Ovary (tissue), 7 donors: ENCODE measurements at regions not wholly inside any gene's neighbourhood (a gene's known extent, or its start where the extent isn't known, plus 50 kb on each side); places are given as distances from the start of the nearest gene placed in this dataset. TPM values are rescaled to one million over a fixed set of nuclear protein-coding genes. Genes with fewer than 3 reads are reported as not detected.

ENCODE experiments used
- DNase-seq, 5 donors: peaks; one replicate each; pipeline ENCODE4 v3.0.0-alpha.2; 2019 to 2020
- H3K27ac ChIP-seq, 2 donors: fragments of 200-600 bp; one replicate each; pipeline versions ENCODE4 v1.5.1 to v1.8.0; 2019 to 2022
- H3K27me3 ChIP-seq: fragments of 200-600 bp; one replicate; pipeline ENCODE4 v1.8.0; 2022
- H3K36me3 ChIP-seq: fragments of 200-600 bp; sonication (generic); one replicate; pipeline ENCODE4 v1.5.1; 2019
- H3K4me1 ChIP-seq: one replicate; pipeline ENCODE4 v1.8.1; 2013; ENCODE audit warnings: mild to moderate bottlenecking, moderate library complexity; ENCODE audit not compliant: insufficient read depth
- H3K4me3 ChIP-seq: fragments of 200-600 bp; sonication (generic); one replicate; pipeline ENCODE4 v1.5.1; 2017
- H3K9me3 ChIP-seq, 2 donors: fragments of 200-600 bp in 1 of 2; sonication (generic) in 1 of 2; one replicate each; pipeline versions ENCODE4 v1.5.1 to v1.8.1; 2013 to 2019; ENCODE audit warnings: mild to moderate bottlenecking in 1 of 2, moderate library complexity in 1 of 2
- EP300 ChIP-seq: sonication (generic); formaldehyde crosslinking; IDR thresholded peaks from one replicate; pipeline ENCODE4 v1.6.1; 2017; ENCODE audit warnings: antibody characterized with exemption
- POLR2A ChIP-seq: fragments of 450-650 bp; IDR thresholded peaks from one replicate; pipeline ENCODE4 v1.6.1; 2017; ENCODE audit warnings: antibody characterized with exemption, mild to moderate bottlenecking, moderate library complexity
- WGBS, 3 donors: extraction: QIAGEN DNeasy Blood & Tissue Kit in 1 of 3; methylation state at CpG; one replicate each; pipeline versions ENCODE4 v1.1.5 to v1.1.7; 2013 to 2017; 5-methylcytosine and 5-hydroxymethylcytosine counted together
- intact Hi-C, 4 donors: fragments of 100-400 bp; cut with DNase I; formaldehyde crosslinking; loops; one replicate each; pipeline versions ENCODE4 v1.11.0 to v1.15.1; 2022 to 2023
- small RNA-seq: library from RNA; depleted of rRNA; stranded (forward); fragments of <200 nt; gene quantifications from one replicate; pipeline ENCODE3, GENCODE V24; 2016
- TF ChIP-seq, protein P1 (sequence below), 3 donors: fragments of 450-650 bp in 2 of 3; fragments of 200-600 bp in 1 of 3; IDR thresholded peaks; one replicate each; pipeline versions ENCODE4 v1.5.1 to v1.8.0; 2016 to 2022; ENCODE audit warnings: antibody characterized with exemption in 3 of 3, mild to moderate bottlenecking in 1 of 3
- donor health status: DM: no; HTN: no; CAD: no; lungs with moderate emphysema.
- donor health status: DM: no; HTN: no; CAD: no.
- donor health status: Bipolar disorder and iron deficiency.
- donor health status: DM: no; HTN: no; CAD: no.
- donor health status: DM: yes; HTN: yes; CAD: no.

- H3K4me1 ChIP-seq, result no peaks in the 10 kb centered on the region
- intact Hi-C loops, result no loop called here
- no peaks in the 10 kb centered on the region for H3K9me3 ChIP-seq
- DNase-seq, result no peak
- no peak overlapping the region for H3K4me3 ChIP-seq
- no peak for TF ChIP-seq EP300
- WGBS, 3 donors, result 43 to 91% (median 83%) methylated on average over 1 of the region's 1 CpG
- H3K27me3 ChIP-seq, result no peaks in the 10 kb centered on the region
- H3K36me3 ChIP-seq, result no peaks in the 10 kb centered on the region
- no peak overlapping the region for H3K27ac ChIP-seq
These were observed 58.9 kb upstream of the ZSWIM2 start for GRCh38 chr2:186907897-186908296.

- Histone ChIP-seq H3K4me3 (no peak overlapping the region), H3K4me1 (no peaks in the 10 kb centered on the region), H3K36me3 (no peaks in the 10 kb centered on the region), H3K27me3 (no peaks in the 10 kb centered on the region), H3K9me3 (no peaks in the 10 kb centered on the region), H3K27ac (no peak overlapping the region)
- no peak for DNase-seq
- intact Hi-C loops, result no loop called here
- WGBS, 3 donors, result 38 to 54% (median 49%) methylated on average over 2 of the region's 2 CpGs
- TF ChIP-seq, protein P1, sequence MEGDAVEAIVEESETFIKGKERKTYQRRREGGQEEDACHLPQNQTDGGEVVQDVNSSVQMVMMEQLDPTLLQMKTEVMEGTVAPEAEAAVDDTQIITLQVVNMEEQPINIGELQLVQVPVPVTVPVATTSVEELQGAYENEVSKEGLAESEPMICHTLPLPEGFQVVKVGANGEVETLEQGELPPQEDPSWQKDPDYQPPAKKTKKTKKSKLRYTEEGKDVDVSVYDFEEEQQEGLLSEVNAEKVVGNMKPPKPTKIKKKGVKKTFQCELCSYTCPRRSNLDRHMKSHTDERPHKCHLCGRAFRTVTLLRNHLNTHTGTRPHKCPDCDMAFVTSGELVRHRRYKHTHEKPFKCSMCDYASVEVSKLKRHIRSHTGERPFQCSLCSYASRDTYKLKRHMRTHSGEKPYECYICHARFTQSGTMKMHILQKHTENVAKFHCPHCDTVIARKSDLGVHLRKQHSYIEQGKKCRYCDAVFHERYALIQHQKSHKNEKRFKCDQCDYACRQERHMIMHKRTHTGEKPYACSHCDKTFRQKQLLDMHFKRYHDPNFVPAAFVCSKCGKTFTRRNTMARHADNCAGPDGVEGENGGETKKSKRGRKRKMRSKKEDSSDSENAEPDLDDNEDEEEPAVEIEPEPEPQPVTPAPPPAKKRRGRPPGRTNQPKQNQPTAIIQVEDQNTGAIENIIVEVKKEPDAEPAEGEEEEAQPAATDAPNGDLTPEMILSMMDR (IDR thresholded peaks at IDR 0.05), result peak in 1 of 3 donors; percentile 43
- TF ChIP-seq POLR2A, result no peak
These were observed 54.2 kb upstream of the ZSWIM2 start for GRCh38 chr2:186903216-186903615.

Small RNA genes in the stretch of these regions (small RNA-seq; reads per million reads assigned to genes)
- not detected for gene RN7SKP42
- not detected for gene RNU6-989P
